ENCODE measurements at regions not wholly inside any gene's neighbourhood (a gene's known extent, or its start where the extent isn't known, plus 50 kb on each side); places are given as distances from the start of the nearest gene placed in this dataset.

DNA sequence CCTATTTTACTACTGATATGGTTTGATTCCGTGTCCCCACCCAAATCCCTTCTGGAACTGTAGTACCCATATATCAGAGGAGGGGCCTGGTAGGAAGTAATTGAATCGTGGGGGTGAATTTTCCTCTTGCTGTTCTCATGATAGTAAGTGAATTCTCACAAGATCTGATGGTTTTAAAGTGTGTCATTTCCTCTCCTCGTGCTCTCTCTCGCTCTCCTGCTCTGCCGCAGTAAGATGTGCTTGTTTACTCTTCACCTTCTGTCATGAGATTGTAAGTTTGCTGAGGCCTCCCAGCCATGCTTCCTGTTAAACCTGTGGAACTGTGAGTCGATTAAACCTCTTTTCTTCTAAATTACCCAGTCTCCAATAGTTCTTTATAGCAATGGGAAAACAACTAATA is 81.2 kb upstream of the ZBTB20 start:
- TF ChIP-seq, protein P1, sequence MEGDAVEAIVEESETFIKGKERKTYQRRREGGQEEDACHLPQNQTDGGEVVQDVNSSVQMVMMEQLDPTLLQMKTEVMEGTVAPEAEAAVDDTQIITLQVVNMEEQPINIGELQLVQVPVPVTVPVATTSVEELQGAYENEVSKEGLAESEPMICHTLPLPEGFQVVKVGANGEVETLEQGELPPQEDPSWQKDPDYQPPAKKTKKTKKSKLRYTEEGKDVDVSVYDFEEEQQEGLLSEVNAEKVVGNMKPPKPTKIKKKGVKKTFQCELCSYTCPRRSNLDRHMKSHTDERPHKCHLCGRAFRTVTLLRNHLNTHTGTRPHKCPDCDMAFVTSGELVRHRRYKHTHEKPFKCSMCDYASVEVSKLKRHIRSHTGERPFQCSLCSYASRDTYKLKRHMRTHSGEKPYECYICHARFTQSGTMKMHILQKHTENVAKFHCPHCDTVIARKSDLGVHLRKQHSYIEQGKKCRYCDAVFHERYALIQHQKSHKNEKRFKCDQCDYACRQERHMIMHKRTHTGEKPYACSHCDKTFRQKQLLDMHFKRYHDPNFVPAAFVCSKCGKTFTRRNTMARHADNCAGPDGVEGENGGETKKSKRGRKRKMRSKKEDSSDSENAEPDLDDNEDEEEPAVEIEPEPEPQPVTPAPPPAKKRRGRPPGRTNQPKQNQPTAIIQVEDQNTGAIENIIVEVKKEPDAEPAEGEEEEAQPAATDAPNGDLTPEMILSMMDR (IDR thresholded peaks at IDR 0.05; ENCODE audit: insufficient read depth, low read length, severe bottlenecking), result no peak
- FAIRE-seq (no peak), DNase-seq (ENCODE audit: low read depth) (no peak)
- no peak overlapping the region for H3K4me3 ChIP-seq (ENCODE audit: low read depth, low read length)
- H3K27me3 ChIP-seq (ENCODE audit: control insufficient read depth, insufficient read depth, low read length), result no peaks in the 10 kb centered on the region
- H3K36me3 ChIP-seq (ENCODE audit: control insufficient read depth, insufficient read depth, low read length), result no peaks in the 10 kb centered on the region

DNA sequence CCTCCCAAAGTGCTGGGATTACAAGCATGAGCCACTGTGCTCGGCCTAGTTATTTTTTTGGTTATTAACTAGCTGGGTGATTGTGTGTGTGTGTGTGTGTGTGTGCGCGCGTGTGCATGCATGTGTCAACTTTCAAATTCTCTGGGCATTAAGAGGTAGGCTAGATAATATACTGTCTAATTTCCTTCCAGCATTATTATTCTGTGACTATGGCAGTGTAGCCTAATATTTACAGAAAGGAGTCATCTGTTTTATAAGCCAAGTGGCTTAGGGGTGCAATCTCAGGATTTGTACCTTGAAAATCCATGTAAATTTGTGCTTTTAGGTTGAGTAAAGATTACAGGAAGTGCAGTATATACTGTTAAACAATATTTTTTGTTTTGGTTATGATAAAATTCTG is 85.1 kb upstream of the ZBTB20 start:
- DNase-seq (ENCODE audit: low read depth) (no peak), FAIRE-seq (no peak)
- H3K36me3 ChIP-seq (ENCODE audit: control insufficient read depth, insufficient read depth, low read length), result no peaks in the 10 kb centered on the region
- no peak overlapping the region for H3K4me3 ChIP-seq (ENCODE audit: low read depth, low read length)
- no peaks in the 10 kb centered on the region for H3K27me3 ChIP-seq (ENCODE audit: control insufficient read depth, insufficient read depth, low read length)
- TF ChIP-seq, protein P1 (IDR thresholded peaks at IDR 0.05; ENCODE audit: insufficient read depth, low read length, severe bottlenecking), result no peak

DNA sequence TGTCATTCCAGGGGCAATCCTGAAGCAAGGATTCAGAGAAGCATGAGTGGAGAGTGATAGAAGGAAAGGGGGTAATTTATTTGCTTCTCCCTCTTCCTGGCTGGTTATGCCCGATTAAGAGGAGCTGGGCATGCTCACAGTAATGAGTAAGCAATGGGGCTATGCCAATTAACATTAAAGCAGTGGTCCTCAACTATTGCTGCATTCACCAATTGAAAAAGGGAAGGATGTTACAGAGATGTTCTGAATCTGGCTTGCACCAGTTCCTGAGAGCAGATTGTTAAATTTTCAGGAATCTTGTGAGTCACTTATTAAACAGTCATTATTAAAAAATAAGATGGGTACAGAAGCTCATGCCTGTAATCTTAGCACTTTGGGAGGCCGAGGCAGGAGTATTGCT is 85.9 kb upstream of the ZBTB20 start:
- no peak for DNase-seq (ENCODE audit: low read depth)
- TF ChIP-seq, protein P1 (IDR thresholded peaks at IDR 0.05; ENCODE audit: insufficient read depth, low read length, severe bottlenecking), result no peak
- Histone ChIP-seq H3K27me3 (ENCODE audit: control insufficient read depth, insufficient read depth, low read length) (no peaks in the 10 kb centered on the region), H3K36me3 (ENCODE audit: control insufficient read depth, insufficient read depth, low read length) (no peaks in the 10 kb centered on the region), H3K4me3 (ENCODE audit: low read depth, low read length) (no peak overlapping the region)
- no peak for FAIRE-seq

DNA sequence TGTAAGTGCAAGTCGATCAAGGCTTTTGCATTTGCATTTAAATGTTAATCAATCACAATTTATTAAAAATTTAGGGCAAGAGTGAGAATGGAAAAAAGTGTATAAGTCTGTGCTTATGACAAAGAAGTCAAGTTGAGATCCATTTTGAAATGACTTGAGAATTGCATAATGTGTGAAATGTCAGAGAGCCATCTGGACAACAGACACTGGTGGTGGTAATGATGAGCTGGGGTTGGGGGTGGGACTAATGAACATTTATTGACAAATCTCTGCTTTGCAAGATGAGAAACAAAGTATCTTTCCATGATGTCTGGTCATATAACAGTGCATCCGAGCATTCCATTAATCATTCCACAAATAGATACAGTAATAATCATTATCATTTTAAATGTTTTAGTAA is 89.4 kb upstream of the ZBTB20 start:
- H3K4me3 ChIP-seq (ENCODE audit: low read depth, low read length), result no peak overlapping the region
- FAIRE-seq (no peak), DNase-seq (ENCODE audit: low read depth) (no peak)
- H3K36me3 ChIP-seq (ENCODE audit: control insufficient read depth, insufficient read depth, low read length), result no peaks in the 10 kb centered on the region
- TF ChIP-seq, protein P1 (IDR thresholded peaks at IDR 0.05; ENCODE audit: insufficient read depth, low read length, severe bottlenecking), result no peak
- H3K27me3 ChIP-seq (ENCODE audit: control insufficient read depth, insufficient read depth, low read length), result no peaks in the 10 kb centered on the region

DNA sequence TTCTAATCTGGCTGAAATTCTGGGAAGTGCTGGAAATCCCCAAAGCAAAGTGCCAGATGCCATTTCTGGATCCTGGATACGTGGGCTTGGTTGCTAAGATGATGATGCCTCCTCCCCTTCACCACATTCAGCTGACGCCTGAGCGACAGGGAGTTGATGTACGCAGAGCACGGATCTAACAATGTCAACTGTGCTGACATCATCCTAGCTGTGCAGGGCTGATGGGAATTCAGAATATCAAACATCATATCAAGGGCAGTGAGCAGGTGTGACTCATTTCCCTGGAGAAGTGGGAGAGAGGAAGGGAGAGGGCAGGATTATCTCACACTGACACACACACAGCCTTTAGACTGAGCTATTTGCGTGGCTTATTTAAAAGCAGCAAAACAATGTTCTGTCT is 92.6 kb upstream of the ZBTB20 start:
- Histone ChIP-seq H3K4me3 (ENCODE audit: low read depth, low read length) (no peak overlapping the region), H3K36me3 (ENCODE audit: control insufficient read depth, insufficient read depth, low read length) (no peaks in the 10 kb centered on the region), H3K27me3 (ENCODE audit: control insufficient read depth, insufficient read depth, low read length) (no peaks in the 10 kb centered on the region)
- DNase-seq (ENCODE audit: low read depth) (peak; percentile 98), FAIRE-seq (peak; percentile 98)
- TF ChIP-seq, protein P1 (IDR thresholded peaks at IDR 0.05; ENCODE audit: insufficient read depth, low read length, severe bottlenecking), result no peak

DNA sequence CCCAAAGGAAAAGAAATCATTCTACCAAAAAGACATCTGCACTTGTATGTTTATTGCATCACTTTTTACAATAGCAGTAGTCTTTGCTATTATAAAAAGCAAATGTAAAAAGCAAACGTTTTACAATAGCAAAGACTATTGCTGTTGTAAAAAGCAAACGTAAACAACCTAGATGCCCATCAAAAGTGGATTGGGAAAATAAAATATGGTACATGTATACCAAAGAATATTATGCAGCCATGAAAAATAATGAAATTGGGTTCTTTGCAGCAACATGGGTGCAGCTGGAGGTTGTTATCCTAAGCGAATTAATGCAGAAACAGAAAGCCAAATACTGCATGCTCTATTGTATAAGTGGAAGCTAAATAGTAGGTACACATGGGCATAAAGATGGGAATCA is 97.3 kb upstream of the ZBTB20 start:
- TF ChIP-seq, protein P1 (IDR thresholded peaks at IDR 0.05; ENCODE audit: insufficient read depth, low read length, severe bottlenecking), result no peak
- H3K36me3 ChIP-seq (ENCODE audit: control insufficient read depth, insufficient read depth, low read length), result no peaks in the 10 kb centered on the region
- DNase-seq (ENCODE audit: low read depth) (no peak), FAIRE-seq (no peak)
- H3K4me3 ChIP-seq (ENCODE audit: low read depth, low read length), result no peak overlapping the region
- no peaks in the 10 kb centered on the region for H3K27me3 ChIP-seq (ENCODE audit: control insufficient read depth, insufficient read depth, low read length)

Measured in bronchial epithelial cell (primary cell).